GM12878 (cell line): ENCODE measurements at regions not wholly inside any gene's neighbourhood (a gene's known extent, or its start where the extent isn't known, plus 50 kb on each side); places are given as distances from the start of the nearest gene placed in this dataset.

ENCODE experiments used
- BHLHE40 ChIP-seq, 2 experiments: fragments of 450-650 bp in 1 of 2; IDR thresholded peaks; 2 replicates each; pipeline ENCODE4 v1.6.1; 2011 to 2017; ENCODE audit warnings: low read depth in 2 of 2, borderline replicate concordance in 1 of 2, improper control_type of control experiment in 1 of 2, low read length in 1 of 2, mild to moderate bottlenecking in 1 of 2
- BRCA1 ChIP-seq: IDR thresholded peaks from 2 replicates; pipeline ENCODE4 v1.6.1; 2011; ENCODE audit warnings: low read depth, low read length, improper control_type of control experiment
- CHD4 ChIP-seq: fragments of 200-600 bp; sonication (generic); IDR thresholded peaks from 2 replicates; pipeline ENCODE4 v1.6.1; 2016; ENCODE audit warnings: mild to moderate bottlenecking
- E2F4 ChIP-seq: IDR thresholded peaks from 2 replicates; pipeline ENCODE4 v1.6.1; 2012; ENCODE audit warnings: low read depth, low read length, improper control_type of control experiment
- EP300 ChIP-seq, 2 experiments: fragments of 150-350 bp in 1 of 2; IDR thresholded peaks; 2 replicates each; pipeline ENCODE4 v1.6.1; 2011 to 2012; ENCODE audit warnings: low read depth in 2 of 2, low read length in 2 of 2, borderline replicate concordance in 1 of 2, improper control_type of control experiment in 1 of 2, inconsistent platforms in 1 of 2; ENCODE audit not compliant: control insufficient read depth in 1 of 2
- FOS ChIP-seq: IDR thresholded peaks from 3 replicates; pipeline ENCODE4 v1.6.1; 2011; ENCODE audit warnings: borderline replicate concordance; ENCODE audit not compliant: insufficient read length; ENCODE audit errors: extremely low read depth
- JUNB ChIP-seq: IDR thresholded peaks from 2 replicates; pipeline ENCODE4 v1.6.1; 2016; ENCODE audit warnings: antibody characterized with exemption, mild to moderate bottlenecking
- KDM1A ChIP-seq: fragments of 200-600 bp; sonication (generic); IDR thresholded peaks from 2 replicates; pipeline ENCODE4 v1.6.1; 2016; ENCODE audit warnings: borderline replicate concordance
- MYC ChIP-seq: IDR thresholded peaks from 2 replicates; pipeline ENCODE4 v1.6.1; 2011; ENCODE audit warnings: mild to moderate bottlenecking, low read length, moderate library complexity, inconsistent platforms; ENCODE audit not compliant: insufficient read depth, insufficient replicate concordance, insufficient read length, severe bottlenecking
- NBN ChIP-seq: fragments of 450-650 bp; IDR thresholded peaks from 2 replicates; pipeline ENCODE4 v1.6.1; 2016
- NR2C2 ChIP-seq: IDR thresholded peaks from 2 replicates; pipeline ENCODE4 v1.6.1; 2011; ENCODE audit warnings: borderline replicate concordance, low read depth; ENCODE audit not compliant: control insufficient read depth, insufficient read length
- RAD21 ChIP-seq: IDR thresholded peaks from 2 replicates; pipeline ENCODE4 v1.6.1; 2011; ENCODE audit warnings: mild to moderate bottlenecking, low read depth, low read length, moderate library complexity; ENCODE audit not compliant: insufficient read depth
- RBBP5 ChIP-seq: fragments of 200-600 bp; sonication (generic); conservative IDR thresholded peaks from 2 replicates; pipeline ENCODE4 v1.6.1; 2016
- RELA ChIP-seq: fragments of 450-650 bp; IDR thresholded peaks from 2 replicates; pipeline ENCODE4 v1.8.0; 2014; ENCODE audit warnings: borderline replicate concordance; ENCODE audit not compliant: partially characterized antibody
- SIX5 ChIP-seq: IDR thresholded peaks from 2 replicates; pipeline ENCODE4 v1.6.1; 2011; ENCODE audit warnings: mild to moderate bottlenecking, low read depth, low read length, moderate library complexity; ENCODE audit not compliant: severe bottlenecking
- SKIL ChIP-seq: fragments of 450-650 bp; IDR thresholded peaks from 2 replicates; pipeline ENCODE4 v1.6.1; 2017; ENCODE audit warnings: mild to moderate bottlenecking, low read depth, inconsistent platforms; ENCODE audit not compliant: poor library complexity, severe bottlenecking
- STAT3 ChIP-seq: IDR thresholded peaks from 2 replicates; pipeline ENCODE4 v1.6.1; 2011; ENCODE audit warnings: low read depth, low read length, improper control_type of control experiment
- USF1 ChIP-seq: IDR thresholded peaks from 2 replicates; pipeline ENCODE4 v1.6.1; 2011; ENCODE audit warnings: borderline replicate concordance, low read depth, mild to moderate bottlenecking, moderate library complexity, mixed read lengths, low read length; ENCODE audit not compliant: insufficient read depth; ENCODE audit errors: extremely low read length
- YBX1 ChIP-seq: fragments of 450-650 bp; IDR thresholded peaks from 2 replicates; pipeline ENCODE4 v1.6.1; 2016; ENCODE audit warnings: antibody characterized with exemption
- ZBTB40 ChIP-seq: fragments of 450-650 bp; IDR thresholded peaks from 2 replicates; pipeline ENCODE4 v1.6.1; 2016; ENCODE audit warnings: mild to moderate bottlenecking, moderate library complexity, borderline replicate concordance
- ZNF24 ChIP-seq: fragments of 450-650 bp; IDR thresholded peaks from 2 replicates; pipeline ENCODE4 v1.6.1; 2017; ENCODE audit warnings: antibody characterized with exemption, mild to moderate bottlenecking
- ZNF622 ChIP-seq: fragments of 450-650 bp; IDR thresholded peaks from 2 replicates; pipeline ENCODE4 v1.6.1; 2017; ENCODE audit warnings: mild to moderate bottlenecking, inconsistent platforms

- no peak for TF ChIP-seq SKIL
- TF ChIP-seq STAT3: no peak
- peak; percentile 85 for TF ChIP-seq JUNB
- peak; percentile 8 for TF ChIP-seq RELA
- no peak for TF ChIP-seq BRCA1
- no peak for TF ChIP-seq FOS
- no peak for TF ChIP-seq ZNF622
- no peak for TF ChIP-seq RBBP5
- no peak for TF ChIP-seq MYC
- TF ChIP-seq YBX1: no peak
- no peak for TF ChIP-seq ZNF24
- no peak for TF ChIP-seq E2F4
- 0 out of 4 replicates have a peak, but pooled peaks of 1 of the 2 experiments have one; percentile 4 for TF ChIP-seq EP300 (IDR thresholded peaks at IDR 0.05; ENCODE audit: borderline replicate concordance in 1 of 2, control insufficient read depth in 1 of 2, low read depth in 2 of 2, low read length in 2 of 2)
- TF ChIP-seq RAD21: peak; percentile 25; the same call in 1 of the 2 replicates
- TF ChIP-seq KDM1A: no peak
- TF ChIP-seq CHD4: no peak
- no peak for TF ChIP-seq ZBTB40
- peak in 1 of 2 experiments; percentile 29; a peak in 1 of 4 replicates for TF ChIP-seq BHLHE40 (IDR thresholded peaks at IDR 0.05; ENCODE audit: borderline replicate concordance in 1 of 2, low read depth in 2 of 2, low read length in 1 of 2)
- TF ChIP-seq NBN: peak; percentile 79
- TF ChIP-seq NR2C2: no peak
- TF ChIP-seq USF1: no peak
- TF ChIP-seq SIX5: no peak
These were observed 90.5 kb upstream of the SOX9 start (continued) for GRCh38 chr17:72030067-72030899.
